ENCODE measurements at regions not wholly inside any gene's neighbourhood (a gene's known extent, or its start where the extent isn't known, plus 50 kb on each side); places are given as distances from the start of the nearest gene placed in this dataset.

DNA sequence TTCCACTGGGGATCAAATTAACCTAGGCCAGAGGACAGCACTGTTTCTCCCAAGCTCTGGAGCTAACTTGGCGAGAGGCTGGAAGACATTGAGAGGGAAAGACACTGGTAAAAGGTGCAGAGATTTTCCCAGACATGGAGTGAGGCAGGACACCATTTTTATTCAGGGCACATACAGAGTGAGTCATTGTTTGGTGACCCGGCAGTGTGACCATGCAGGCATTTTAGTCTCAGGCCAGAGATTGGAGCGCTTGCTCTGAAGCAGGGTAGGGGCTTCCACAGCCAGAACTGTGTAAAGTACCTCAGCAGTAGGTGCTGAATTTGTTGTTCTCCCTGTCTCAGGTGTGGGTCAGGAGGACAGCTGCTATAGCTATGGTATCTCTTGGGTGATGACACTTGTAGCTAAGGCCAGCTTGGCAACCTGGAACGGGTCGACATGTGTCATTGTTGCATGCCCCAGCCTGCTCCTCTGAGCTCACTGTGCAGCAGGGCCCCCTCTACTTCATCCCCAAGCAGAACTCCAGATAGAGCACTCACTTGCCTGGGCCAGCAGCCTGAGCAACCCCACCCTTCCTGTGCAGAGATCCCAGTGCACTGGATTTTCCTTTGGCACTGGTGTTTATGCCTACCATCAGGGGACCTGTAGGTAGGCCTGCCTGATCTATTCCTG lies 79.8 kb upstream of the ATP8A1 start:
- no peak for DNase-seq

DNA sequence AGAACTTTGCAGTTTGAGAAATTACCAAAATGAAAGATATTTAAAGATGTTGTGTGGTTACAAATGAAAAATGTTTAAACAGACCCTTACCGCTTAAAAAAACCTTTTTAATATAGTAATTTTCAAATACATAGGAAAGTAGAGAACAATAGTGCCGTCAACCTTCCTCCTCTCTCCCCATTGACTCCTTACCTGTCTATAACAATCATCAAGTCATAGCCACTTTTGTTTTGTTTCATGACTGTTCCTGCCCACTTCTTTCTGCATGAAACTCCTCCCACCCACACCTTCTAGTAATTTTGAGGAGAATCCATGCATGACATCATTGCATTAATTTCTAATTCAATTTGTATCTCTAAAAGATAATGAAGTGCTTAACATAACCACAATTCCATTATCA lies 76.5 kb upstream of the ATP8A1 start:
- DNase-seq, result no peak

DNA sequence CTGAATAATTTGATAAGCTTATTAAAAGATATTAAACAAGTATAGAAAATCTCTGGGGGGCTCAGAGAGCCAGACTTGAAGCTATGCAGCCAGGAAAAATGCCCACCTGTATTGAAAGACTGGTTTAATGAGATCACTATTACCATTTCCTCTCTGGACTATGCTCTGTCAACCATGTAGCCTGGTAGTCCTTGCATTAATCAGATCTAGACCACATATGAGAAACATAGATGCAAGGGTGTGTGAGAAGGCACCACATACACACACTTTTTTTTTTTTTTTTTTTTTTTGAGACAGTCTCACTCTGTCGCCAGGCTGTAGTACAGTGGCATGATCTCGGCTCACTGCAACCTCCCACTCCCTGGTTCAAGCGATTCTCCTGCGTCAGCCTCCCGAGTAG lies 75.9 kb upstream of the ATP8A1 start:
- no peak for DNase-seq

GRCh38 chr4:42729505-42730237 lies 72.8 kb upstream of the ATP8A1 start:
- DNase-seq, result no peak

GRCh38 chr4:42724451-42724850 lies 67.5 kb upstream of the ATP8A1 start:
- no peak for DNase-seq

DNA sequence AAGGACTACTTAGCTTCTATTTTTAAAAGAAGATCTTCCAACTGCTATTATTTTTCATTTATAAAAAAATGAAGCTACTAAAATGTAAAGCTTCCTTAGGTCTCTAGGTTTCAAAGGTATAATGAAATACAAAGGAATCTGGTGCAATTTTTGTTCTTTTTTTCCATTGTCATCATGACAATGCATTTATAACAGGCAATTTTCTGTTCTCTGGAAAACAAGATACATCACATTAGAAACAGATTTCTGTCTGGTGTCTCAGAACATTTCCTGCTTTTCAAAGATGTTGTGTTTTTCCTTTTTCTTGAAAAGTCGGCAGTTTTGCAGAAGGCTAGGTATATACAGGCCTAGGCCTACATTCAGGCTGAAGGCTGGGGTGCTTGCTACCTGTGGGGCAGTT lies 63.6 kb upstream of the ATP8A1 start:
- DNase-seq, result no peak

DNA sequence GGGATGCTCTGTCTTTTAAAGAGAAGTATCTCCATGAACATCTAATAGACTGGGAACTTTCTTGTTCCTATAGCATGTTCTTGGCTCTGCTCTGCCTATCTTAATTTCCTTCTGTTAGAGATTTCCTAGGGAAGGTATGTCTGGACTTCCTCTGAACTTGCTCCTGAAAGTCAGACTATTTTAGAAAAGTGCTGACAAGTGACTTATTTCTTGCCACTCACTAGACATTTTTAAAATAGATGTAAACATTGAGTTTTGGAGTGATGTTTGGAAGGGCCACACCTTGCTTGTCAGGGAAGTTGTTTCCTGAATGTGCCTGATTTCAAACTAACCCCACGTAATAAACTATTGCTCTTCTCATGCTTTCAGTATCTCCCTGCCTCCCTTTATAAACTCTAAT lies 62.4 kb upstream of the ATP8A1 start:
- no peak for DNase-seq

GRCh38 chr4:42718336-42718735 lies 61.4 kb upstream of the ATP8A1 start:
- DNase-seq, result no peak

DNA sequence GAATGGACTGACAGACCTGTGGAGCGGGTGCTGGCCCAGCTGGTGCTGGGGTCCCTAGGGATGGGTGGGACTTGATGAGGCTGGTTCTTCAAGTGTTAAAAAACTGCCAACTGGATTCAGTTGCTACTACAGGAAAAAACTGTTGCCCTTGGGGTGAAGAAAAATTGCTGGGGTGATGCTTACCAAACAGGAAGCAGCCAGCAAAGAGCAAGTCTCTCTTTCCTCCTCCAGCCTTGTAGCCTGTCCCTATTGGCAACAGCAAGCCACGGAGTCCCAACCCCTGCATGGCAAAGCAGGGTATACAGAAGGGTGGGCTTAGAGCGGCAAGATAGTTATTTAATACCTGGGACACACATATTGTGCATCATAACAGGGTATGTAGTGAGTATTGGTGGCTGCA lies 60.1 kb upstream of the ATP8A1 start:
- DNase-seq, result no peak

GRCh38 chr4:42715807-42716482 lies 59.0 kb upstream of the ATP8A1 start:
- no peak for DNase-seq

DNA sequence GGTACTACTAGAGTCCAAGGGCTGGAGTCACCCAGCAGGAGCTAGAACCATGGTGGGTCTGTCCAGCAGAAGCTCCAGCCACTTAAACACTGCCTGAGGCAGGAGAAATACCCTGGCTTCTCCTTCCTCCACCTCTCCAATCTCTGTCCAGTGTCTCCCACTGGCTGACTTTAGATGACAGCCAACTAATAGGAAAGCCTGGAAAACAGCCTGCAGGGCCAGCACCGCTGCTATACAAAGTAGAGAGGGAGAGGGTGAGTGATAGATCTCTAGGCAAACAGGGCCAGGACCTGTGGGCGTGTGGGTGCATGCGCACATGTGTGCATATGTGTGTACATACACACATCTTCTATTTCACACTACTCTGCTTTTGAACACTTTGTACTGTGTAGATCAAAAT lies 56.5 kb upstream of the ATP8A1 start:
- DNase-seq, result no peak

DNA sequence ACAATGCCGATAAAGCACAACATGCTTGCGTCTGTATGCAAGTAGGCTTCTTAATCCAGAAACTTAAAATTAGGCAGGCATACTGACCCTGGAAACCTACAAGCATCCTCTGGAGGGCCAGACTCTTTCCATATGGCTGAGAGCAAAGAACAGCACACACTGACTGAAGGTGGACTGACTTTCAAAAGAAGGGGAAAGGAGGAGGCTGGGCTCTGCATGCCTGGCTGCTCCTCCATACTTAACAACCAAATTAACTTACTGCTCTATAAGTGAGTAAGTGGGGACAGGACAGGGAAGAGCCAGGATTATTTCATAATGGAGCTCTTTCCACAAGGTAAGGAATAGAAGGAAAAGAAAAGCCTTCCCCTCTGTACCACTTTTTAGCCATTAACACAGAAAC lies 55.9 kb upstream of the ATP8A1 start:
- DNase-seq, result no peak

DNA sequence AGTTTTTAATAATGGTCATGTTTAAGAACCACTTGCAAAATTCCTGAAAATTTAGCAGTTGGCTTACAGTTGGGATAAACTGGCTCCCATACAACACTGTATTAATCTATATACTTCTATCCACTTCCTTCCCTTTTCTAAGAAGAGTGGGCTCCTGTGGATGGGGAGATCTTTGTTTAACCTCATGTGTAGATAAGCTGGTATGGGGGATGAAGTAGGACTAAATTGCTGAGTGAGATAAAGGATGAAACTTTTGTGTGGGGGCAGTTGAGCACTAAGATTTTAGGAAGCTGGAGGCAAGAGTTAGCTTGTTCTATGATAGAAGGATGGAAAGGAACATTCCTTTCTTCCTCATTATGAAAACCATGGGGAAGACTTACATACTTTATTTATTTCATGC lies 54.6 kb upstream of the ATP8A1 start:
- DNase-seq, result no peak

- no peak for DNase-seq
Measured at GRCh38 chr4:42710761-42711160, 53.9 kb upstream of the ATP8A1 start.

DNA sequence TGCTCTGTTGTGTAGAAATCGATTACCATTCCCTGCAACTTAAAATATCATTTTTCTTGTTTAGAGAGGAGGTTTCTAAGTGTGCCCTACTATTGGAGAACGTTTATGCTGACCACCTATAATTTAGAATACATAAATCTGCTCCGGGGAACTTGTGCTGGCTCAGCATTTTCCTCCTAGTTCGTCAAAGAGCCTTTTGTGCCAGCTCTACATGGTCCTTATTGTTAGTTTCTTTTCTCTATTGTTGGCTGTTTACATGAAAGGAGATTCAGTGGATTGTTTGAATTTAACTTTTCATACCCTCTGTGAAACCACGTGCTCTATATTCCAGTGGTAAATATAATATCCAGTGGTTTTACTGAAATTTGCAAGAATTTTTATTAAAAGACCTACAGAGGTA lies 53.4 kb upstream of the ATP8A1 start:
- DNase-seq, result no peak

GRCh38 chr4:42709392-42710065 lies 52.6 kb upstream of the ATP8A1 start:
- no peak for DNase-seq

GRCh38 chr4:42708625-42709024 lies 51.7 kb upstream of the ATP8A1 start:
- DNase-seq, result no peak

All from DMS 273 treated with DMSO at 0.1 percent for 48 hours (cell line).